ENCODE measurements at regions not wholly inside any gene's neighbourhood (a gene's known extent, or its start where the extent isn't known, plus 50 kb on each side); places are given as distances from the start of the nearest gene placed in this dataset.
"Not testable (repeated sequence)": the region's sequence is repeated elsewhere in the genome, so short reads cannot be mapped to it uniquely, and the experiment has no call there.

GRCh38 chr2:118584062-118584749, 263.2 kb downstream of the EN1 start:
- H3K27ac Mint-ChIP-seq = no peak overlapping the region
- DNase-seq (ENCODE audit: low spot score in 2 of 2) = no peak
- peaks cover 0 to 11% of the 10 kb centered on the region in 2 donors for H3K9me3 Mint-ChIP-seq
- ATAC-seq = no peak
- H3K36me3 Mint-ChIP-seq = peaks cover 0 to 6% of the 10 kb centered on the region in 2 donors

- Mint-ChIP-seq H3K9me3 (peaks cover 0 to 11% of the 10 kb centered on the region in 2 donors), H3K27ac (no peak overlapping the region), H3K36me3 (peaks cover 0 to 6% of the 10 kb centered on the region in 2 donors)
- ATAC-seq (no peak), DNase-seq (ENCODE audit: low spot score in 2 of 2) (no peak)
Observed at GRCh38 chr2:118582058-118582457, 265.4 kb downstream of the EN1 start.

GRCh38 chr2:118580651-118581050, 266.8 kb downstream of the EN1 start:
- ATAC-seq (no peak), DNase-seq (ENCODE audit: low spot score in 2 of 2) (no peak)
- Mint-ChIP-seq H3K9me3 (peaks cover 0 to 4% of the 10 kb centered on the region in 2 donors), H3K36me3 (no peaks in the 10 kb centered on the region), H3K27ac (no peak overlapping the region)

- no peak overlapping the region for H3K27ac Mint-ChIP-seq
- H3K36me3 Mint-ChIP-seq = no peaks in the 10 kb centered on the region
- peaks cover 0 to 4% of the 10 kb centered on the region in 2 donors for H3K9me3 Mint-ChIP-seq
- DNase-seq (ENCODE audit: low spot score in 2 of 2) (no peak), ATAC-seq (no peak)
Observed at GRCh38 chr2:118580107-118580506, 267.3 kb downstream of the EN1 start.

GRCh38 chr2:118577202-118577601, 270.2 kb downstream of the EN1 start:
- Mint-ChIP-seq H3K27ac (no peak overlapping the region), H3K36me3 (no peaks in the 10 kb centered on the region), H3K9me3 (no peaks in the 10 kb centered on the region)
- no peak for ATAC-seq
- DNase-seq (ENCODE audit: low spot score in 2 of 2) = no peak

GRCh38 chr2:118576109-118576855, 271.2 kb downstream of the EN1 start:
- Mint-ChIP-seq H3K9me3 (no peaks in the 10 kb centered on the region), H3K27ac (no peak overlapping the region), H3K36me3 (no peaks in the 10 kb centered on the region)
- DNase-seq (ENCODE audit: low spot score in 2 of 2) (no peak), ATAC-seq (no peak)

- not testable (repeated sequence) for ATAC-seq; H3K36me3 Mint-ChIP-seq; H3K9me3 Mint-ChIP-seq; H3K27ac Mint-ChIP-seq; DNase-seq (ENCODE audit: low spot score in 2 of 2)
Observed at GRCh38 chr2:118572380-118572779, 275.1 kb downstream of the EN1 start.

- no peaks in the 10 kb centered on the region for H3K36me3 Mint-ChIP-seq
- ATAC-seq (no peak), DNase-seq (ENCODE audit: low spot score in 2 of 2) (no peak)
- H3K9me3 Mint-ChIP-seq = no peaks in the 10 kb centered on the region
- H3K27ac Mint-ChIP-seq = no peak overlapping the region
Observed at GRCh38 chr2:118569876-118570535, 277.4 kb downstream of the EN1 start.

GRCh38 chr2:118568700-118569099, 278.7 kb downstream of the EN1 start:
- H3K36me3 Mint-ChIP-seq = no peaks in the 10 kb centered on the region

GRCh38 chr2:118565786-118566540, 281.5 kb downstream of the EN1 start:
- Mint-ChIP-seq H3K27ac (no peak overlapping the region), H3K36me3 (no peaks in the 10 kb centered on the region), H3K9me3 (no peaks in the 10 kb centered on the region)
- no peak for ATAC-seq
- DNase-seq (ENCODE audit: low spot score in 2 of 2) = no peak

More at GRCh38 chr2:118568700-118569099, 278.7 kb downstream of the EN1 start:
- H3K9me3 Mint-ChIP-seq = no peaks in the 10 kb centered on the region
- DNase-seq (ENCODE audit: low spot score in 2 of 2) = no peak
- no peak overlapping the region for H3K27ac Mint-ChIP-seq
- ATAC-seq = no peak

GRCh38 chr2:118565301-118565700, 282.1 kb downstream of the EN1 start:
- H3K36me3 Mint-ChIP-seq = no peaks in the 10 kb centered on the region
- no peak for DNase-seq (ENCODE audit: low spot score in 2 of 2)
- no peaks in the 10 kb centered on the region for H3K9me3 Mint-ChIP-seq
- no peak overlapping the region for H3K27ac Mint-ChIP-seq
- no peak for ATAC-seq

GRCh38 chr2:118562144-118562543, 285.3 kb downstream of the EN1 start:
- DNase-seq (ENCODE audit: low spot score in 2 of 2) = no peak
- Mint-ChIP-seq H3K9me3 (no peaks in the 10 kb centered on the region), H3K36me3 (no peaks in the 10 kb centered on the region), H3K27ac (no peak overlapping the region)
- no peak for ATAC-seq

GRCh38 chr2:118558846-118559245, 288.6 kb downstream of the EN1 start:
- Mint-ChIP-seq H3K9me3 (peaks cover 0 to 6% of the 10 kb centered on the region in 2 donors), H3K27ac (no peak overlapping the region), H3K36me3 (no peaks in the 10 kb centered on the region)
- DNase-seq (ENCODE audit: low spot score in 2 of 2) (no peak), ATAC-seq (no peak)

- no peak for DNase-seq (ENCODE audit: low spot score in 2 of 2)
- Mint-ChIP-seq H3K9me3 (peaks cover 0 to 6% of the 10 kb centered on the region in 2 donors), H3K27ac (no peak overlapping the region), H3K36me3 (no peaks in the 10 kb centered on the region)
- ATAC-seq = no peak
Observed at GRCh38 chr2:118557791-118558190, 289.7 kb downstream of the EN1 start.

- DNase-seq (ENCODE audit: low spot score in 2 of 2) = no peak
- Mint-ChIP-seq H3K9me3 (peaks cover 0 to 6% of the 10 kb centered on the region in 2 donors), H3K27ac (no peak overlapping the region), H3K36me3 (no peaks in the 10 kb centered on the region)
- no peak for ATAC-seq
Observed at GRCh38 chr2:118557016-118557415, 290.4 kb downstream of the EN1 start.

- Mint-ChIP-seq H3K9me3 (peaks cover 0 to 6% of the 10 kb centered on the region in 2 donors), H3K27ac (no peak overlapping the region), H3K36me3 (no peaks in the 10 kb centered on the region)
- ATAC-seq = no peak
- no peak for DNase-seq (ENCODE audit: low spot score in 2 of 2)
Observed at GRCh38 chr2:118554616-118555015, 292.8 kb downstream of the EN1 start.

GRCh38 chr2:118549503-118549902, 297.9 kb downstream of the EN1 start:
- DNase-seq (ENCODE audit: low spot score in 2 of 2) (no peak), ATAC-seq (no peak)
- Mint-ChIP-seq H3K36me3 (no peaks in the 10 kb centered on the region), H3K9me3 (no peaks in the 10 kb centered on the region), H3K27ac (no peak overlapping the region)

Data from activated naive CD4-positive, alpha-beta T cell treated with anti-CD3 and anti-CD28 coated beads, Interleukin-2, amount 50 U/mL, for 72 hours (primary cell).